ENCODE measurements at regions not wholly inside any gene's neighbourhood (a gene's known extent, or its start where the extent isn't known, plus 50 kb on each side); places are given as distances from the start of the nearest gene placed in this dataset.
"Not testable (repeated sequence)": the region's sequence is repeated elsewhere in the genome, so short reads cannot be mapped to it uniquely, and the experiment has no call there.

DNA sequence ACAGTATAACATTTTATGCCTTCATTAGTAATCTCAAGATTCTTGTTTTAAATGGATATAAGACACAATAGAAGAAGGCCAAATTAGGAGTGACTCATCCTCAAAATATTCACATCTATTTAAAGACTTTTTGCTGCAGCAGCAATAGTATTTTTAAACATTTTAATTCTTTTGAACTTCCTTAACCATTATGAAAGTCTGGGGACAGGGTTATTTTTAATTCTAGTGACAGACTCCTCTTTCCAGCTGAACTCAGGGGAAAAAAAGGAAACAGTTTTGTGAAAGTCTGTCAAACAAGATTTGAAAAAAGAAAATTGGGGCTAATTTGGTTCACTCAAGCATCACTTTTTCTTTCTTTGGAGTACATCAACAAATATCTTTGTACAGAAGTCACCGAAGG lies 541.8 kb downstream of the NUP35 start:
- peak; percentile 13 for DNase-seq

- DNase-seq: no peak
Measured at GRCh38 chr2:183671233-183671632, 547.0 kb downstream of the NUP35 start.

- DNase-seq: no peak
Measured at GRCh38 chr2:183678908-183679307, 554.7 kb downstream of the NUP35 start.

DNA sequence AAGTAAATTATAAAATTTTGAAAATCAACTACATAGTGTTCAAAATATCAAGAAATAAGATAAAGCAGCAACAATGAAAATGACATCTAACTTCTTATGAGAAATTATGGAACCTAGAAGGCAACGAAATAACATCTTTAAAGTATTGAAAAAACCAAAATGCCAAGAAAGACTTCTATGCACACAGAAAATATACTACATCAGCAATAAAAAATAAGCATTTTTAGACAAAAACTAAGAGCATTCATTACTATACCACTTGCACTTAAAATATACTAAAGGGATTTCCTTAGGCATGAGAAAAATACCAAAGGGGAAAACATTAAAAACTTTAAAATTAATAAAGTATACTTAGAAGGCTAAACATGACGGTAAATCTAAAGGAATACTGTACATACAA lies 556.3 kb downstream of the NUP35 start:
- DNase-seq: no peak

GRCh38 chr2:183684686-183685085 lies 560.4 kb downstream of the NUP35 start:
- DNase-seq: no peak

DNA sequence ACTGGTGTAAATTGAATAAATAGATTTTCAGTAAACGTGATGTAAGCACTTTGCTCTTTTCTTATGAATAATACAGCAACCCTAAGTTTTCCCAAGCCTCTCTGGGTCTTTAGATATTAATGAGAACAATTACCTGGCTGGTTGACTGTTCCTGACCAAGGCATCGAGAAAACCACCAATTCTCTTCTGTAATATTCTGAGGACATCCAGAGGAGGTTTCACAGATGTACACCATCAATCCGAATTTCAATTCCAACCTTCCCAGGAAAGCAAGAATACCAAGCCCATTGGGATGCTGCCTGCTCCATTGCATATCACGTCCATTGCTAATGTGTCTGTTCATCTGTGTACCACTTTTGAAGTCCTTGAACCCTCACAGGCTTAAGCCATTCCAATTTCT lies 571.8 kb downstream of the NUP35 start:
- DNase-seq: no peak

- DNase-seq: no peak
Measured at GRCh38 chr2:183709829-183710228, 585.6 kb downstream of the NUP35 start.

GRCh38 chr2:183718246-183718645 lies 594.0 kb downstream of the NUP35 start:
- no peak for DNase-seq

- DNase-seq: no peak
Measured at GRCh38 chr2:183723278-183723677, 599.0 kb downstream of the NUP35 start.

DNA sequence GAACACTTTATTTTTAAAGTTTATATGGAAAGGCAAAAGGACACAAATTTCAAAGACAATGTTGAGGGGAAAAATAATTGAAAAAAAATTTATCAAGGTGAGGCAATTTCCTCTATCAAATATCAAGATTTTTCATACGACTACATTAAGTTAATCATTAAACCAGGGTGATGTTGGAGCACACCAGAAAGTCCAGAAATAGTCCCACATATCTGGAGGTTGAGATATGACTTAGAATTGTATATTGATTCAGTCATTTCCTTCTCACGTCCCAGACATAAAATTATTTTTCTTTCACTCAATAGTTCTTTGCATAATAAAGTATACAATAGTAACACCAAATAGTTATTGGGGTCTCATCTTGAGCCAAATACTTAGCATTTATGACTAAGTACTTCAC lies 605.1 kb downstream of the NUP35 start:
- no peak for DNase-seq

DNA sequence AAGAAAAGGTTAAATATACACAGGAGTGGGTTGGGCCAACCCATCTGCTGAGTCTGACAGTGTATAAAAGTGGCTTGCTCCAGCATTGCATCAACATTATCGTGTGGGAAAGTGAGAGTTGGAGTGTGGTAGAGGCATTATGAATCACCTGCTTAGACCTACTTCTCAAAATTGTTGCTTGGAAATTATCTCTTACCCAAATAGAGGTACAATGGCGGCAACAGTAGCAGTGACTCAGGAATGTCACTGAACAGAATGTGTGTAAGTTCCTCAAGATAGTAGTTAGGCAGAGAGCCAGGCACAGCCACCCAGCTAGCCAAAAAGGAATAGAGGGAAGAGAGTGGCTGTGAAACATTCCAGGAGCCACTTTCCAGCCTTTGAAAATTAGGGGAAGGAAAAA lies 616.0 kb downstream of the NUP35 start:
- DNase-seq: no peak

- DNase-seq: no peak
Measured at GRCh38 chr2:183752571-183752970, 628.3 kb downstream of the NUP35 start.

DNA sequence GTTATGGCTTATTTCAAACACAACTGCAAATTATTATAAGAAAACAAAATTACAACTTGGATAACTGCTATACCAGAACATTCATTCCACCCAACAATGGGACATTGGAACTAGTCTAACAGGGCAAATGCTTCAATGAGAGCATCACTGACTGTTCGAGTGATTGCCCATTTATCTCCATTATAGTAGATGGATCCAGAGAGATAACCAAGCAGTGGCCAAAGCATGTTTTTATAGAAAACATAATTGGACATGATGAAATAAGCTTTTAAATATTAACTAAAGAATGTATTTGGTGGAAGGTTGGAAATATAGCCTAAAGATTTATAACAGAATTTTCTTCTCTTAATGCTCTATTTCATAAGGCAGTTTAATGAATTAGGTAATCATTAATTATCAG lies 634.8 kb downstream of the NUP35 start:
- DNase-seq: no peak

- no peak for DNase-seq
Measured at GRCh38 chr2:183773775-183774174, 649.5 kb downstream of the NUP35 start.

DNA sequence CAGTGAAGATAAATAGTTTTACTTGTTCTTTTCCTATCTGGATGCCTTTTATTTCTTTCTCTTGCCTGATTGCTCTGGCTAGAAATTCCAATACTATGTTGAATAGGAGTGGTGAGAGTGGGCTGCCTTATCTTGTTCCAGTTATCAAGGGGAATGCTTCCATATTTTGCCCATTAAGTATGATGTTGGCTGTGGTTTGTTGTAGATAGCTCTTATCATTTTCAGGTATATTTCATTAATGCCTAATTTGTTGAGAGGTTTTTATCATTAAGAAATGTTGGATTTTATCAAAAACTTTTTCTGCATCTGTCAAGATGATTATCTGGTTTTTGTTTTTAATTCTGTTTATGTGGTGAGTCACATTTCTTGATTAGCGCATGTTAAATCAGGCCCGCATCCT lies 655.8 kb downstream of the NUP35 start:
- DNase-seq: no peak

DNA sequence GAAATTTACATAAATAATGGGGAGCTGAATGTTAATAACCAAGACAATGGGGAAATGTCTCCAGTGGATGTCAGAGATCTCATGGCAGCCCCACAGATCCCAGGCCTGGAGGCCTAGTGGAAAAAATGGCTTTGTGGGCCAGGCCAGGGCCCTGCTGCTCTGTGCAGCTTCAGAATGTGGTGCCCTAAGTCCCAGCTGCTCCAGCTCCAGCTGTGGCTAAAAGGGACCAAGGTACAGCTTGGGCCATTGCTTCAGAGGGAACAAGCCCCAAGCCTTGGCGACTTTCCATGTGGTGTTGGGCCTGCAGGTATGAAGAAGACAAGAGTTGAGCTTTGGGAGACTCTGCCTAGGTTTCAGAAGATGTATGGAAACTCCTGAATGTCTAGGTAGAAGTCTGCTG lies 658.2 kb downstream of the NUP35 start:
- no peak for DNase-seq

DNA sequence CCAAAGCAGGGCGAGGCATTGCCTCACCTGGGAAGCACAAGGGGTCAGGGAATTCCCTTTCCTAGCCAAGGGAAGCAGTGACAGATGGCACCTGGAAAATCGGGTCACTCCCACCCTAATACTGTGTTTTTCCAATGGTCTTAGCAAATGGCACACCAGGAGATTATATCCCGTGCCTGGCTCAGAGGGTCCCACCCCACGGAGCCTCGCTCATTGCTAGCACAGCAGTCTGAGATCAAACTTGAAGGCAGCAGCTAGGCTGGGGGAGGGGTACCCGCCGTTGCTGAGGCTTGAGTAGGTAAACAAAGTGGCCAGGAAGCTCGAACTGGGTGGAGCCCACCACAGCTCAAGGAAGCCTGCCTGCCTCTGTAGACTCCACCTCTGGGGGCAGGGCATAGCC lies 664.6 kb downstream of the NUP35 start:
- not testable (repeated sequence) for DNase-seq

DNA sequence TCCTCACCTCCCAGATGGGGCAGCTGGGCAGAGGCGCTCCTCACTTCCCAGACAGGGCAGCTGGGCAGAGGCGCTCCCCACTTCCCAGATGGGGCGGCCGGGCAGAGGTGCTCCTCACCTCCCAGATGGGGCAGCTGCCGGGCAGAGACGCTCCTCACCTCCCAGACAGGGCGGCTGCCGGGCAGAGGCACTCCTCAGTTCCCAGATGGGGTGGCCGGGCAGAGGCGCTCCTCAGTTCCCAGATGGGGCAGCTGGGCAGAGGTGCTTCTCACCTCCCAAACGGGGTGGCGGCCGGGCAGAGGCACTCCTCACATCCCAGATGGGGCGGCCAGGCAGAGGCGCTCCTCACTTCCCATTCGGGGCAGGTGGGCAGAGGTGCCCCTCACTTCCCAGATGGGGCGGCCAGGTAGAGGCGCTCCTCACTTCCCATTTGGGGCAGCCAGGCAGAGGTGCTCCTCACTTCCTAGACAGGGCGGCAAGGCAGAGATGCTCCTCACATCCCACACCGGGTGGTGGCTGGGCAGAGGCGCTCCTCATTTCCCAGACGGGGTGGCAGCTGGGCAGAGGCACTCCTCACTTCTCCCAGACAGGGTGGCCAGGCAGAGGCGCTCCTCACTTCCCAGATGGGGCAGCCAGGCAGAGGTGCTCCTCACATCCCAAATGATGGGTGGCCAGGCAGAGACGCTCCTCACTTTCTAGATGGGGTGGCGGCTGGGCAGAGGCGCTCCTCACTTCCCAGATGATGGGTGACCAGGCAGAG lies 668.1 kb downstream of the NUP35 start:
- not testable (repeated sequence) for DNase-seq

GRCh38 chr2:183798535-183798934 lies 674.3 kb downstream of the NUP35 start:
- no peak for DNase-seq

DNA sequence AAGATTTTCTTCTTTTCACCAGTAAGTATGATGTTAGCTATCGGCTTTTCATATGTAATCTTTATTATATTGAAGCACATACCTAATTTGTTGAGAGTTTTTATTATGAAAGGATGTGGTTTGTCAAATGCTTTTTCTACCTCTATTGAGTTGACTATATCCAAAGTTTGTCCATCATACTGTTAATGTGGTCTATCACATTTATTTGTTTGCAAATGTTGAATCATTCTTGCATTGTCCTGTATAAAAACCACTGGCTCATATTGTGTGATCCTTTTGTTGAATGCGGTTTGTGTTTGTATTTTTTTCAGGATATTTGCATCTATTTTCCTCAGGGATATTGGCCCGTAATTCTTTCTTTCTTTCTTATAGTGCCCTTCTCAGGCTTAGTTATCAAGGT lies 675.5 kb downstream of the NUP35 start:
- no peak for DNase-seq

- no peak for DNase-seq
Measured at GRCh38 chr2:183803596-183803995, 679.4 kb downstream of the NUP35 start.

DNA sequence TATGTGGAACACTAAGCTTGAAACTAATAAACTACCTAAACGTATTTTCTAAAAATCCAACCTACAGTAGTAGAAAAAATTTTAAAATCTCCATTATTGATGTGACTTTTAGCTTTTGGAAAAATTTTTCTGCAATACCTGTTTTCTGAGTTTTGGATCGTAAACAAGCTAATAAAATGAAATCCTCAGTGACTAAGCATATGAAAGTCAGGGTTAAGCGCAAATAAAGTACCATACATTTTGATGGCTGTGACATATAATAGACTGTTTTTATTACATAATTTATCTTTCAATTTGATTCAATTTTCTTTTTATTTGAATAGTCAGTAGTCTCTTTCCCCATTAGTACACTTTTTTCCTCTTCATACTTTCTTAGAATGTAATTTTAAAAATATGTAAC lies 683.6 kb downstream of the NUP35 start:
- DNase-seq: no peak

GRCh38 chr2:183809404-183809803 lies 685.2 kb downstream of the NUP35 start:
- DNase-seq: peak; percentile 37

DNA sequence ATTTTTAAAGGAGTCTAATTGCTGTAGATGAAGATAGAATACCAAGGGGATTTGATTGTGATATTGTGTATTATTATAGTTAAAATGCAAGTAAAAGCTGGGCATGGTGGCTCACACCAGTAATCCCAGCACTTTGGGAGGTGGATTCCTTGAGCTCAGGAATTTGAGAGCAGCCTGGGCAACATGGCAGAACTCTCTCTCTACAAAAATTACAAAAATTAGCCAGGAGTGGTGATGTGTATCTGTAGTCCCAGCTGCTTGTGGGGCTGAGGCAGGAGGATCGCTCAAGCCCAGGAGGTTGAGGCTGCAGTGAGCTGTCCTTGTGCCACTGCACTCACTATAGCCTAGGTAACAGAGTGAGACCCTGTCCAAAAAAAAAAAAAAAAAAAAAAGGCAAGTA lies 687.0 kb downstream of the NUP35 start:
- no peak for DNase-seq

DNA sequence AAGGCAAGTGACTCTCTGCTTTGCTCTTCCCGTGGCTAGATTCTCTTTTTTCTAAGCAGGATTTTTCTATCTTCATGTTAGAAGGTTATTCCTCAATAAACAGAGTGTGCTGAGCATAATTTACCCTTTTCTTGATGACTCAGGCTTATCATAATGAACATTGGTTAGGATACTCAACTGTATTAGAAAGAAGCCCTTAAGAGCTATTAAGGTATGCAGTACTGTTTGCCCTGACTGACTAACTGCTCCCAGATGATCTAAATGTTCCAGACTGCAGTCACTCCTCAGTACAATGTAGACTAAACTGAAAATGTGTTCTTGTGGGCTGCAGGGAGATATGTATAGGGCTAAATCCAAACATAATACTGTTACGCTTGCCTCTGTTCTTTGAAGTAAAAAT lies 687.8 kb downstream of the NUP35 start:
- peak; percentile 41 for DNase-seq
